ENCODE measurements at regions not wholly inside any gene's neighbourhood (a gene's known extent, or its start where the extent isn't known, plus 50 kb on each side); places are given as distances from the start of the nearest gene placed in this dataset.
"Not testable (repeated sequence)": the region's sequence is repeated elsewhere in the genome, so short reads cannot be mapped to it uniquely, and the experiment has no call there.

DNA sequence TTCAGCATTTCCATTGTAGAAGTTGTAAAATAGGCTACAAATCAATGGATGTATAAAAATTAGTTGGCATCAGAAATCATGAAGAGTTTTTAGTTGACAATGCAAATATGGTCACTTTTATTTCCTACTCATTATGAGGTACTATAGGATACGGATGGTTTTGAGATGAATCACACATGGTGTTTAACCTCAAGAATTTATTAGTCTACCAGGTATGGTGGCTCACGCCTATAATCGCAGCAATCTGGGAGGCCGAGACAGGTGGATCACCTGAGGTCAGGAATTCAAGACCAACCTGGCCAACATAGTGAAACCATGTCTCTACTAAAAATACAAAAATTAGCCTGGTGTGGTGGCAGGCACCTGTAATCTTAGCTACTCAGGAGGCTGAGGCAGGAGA, 1119.0 kb downstream of the NXPH1 start:
- DNase-seq: not testable (repeated sequence)

DNA sequence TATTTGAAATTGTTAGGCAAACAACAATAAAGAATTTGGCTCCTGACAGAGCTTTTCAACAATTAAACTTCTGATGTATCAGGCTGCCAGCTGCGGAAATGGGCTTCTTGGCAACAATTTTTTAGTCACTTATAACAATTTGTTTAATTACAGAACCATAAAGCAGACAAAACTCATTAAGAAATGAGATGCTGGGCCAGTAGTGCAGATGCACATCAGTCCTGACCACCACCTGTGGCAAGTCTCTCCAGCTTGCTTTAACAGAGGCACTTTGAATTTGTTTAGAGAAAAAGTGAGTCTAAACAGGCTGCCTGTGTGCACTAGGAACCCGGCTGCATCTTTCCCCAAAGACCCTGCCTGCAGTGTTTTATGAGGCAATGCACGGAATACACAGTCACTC, 1124.4 kb downstream of the NXPH1 start:
- DNase-seq: no peak

DNA sequence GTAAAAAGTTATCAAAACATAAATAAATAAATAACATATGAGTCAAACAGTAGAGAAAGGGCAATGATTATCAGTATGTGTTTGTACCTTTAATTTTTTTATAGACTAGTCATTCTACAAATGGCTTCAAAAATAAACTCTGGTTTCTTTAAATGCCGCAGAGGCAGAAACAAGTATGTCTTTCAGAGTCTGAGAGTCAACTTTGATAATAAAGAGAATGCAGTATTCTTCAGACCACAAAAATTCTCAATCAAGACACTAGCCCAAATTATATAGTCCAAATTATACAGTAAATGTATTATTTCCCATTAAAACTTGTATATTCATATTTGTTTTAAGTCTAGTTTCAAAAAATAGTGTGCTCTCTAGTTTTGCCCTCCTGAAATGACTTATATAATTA, 1142.3 kb downstream of the NXPH1 start:
- DNase-seq: no peak

DNA sequence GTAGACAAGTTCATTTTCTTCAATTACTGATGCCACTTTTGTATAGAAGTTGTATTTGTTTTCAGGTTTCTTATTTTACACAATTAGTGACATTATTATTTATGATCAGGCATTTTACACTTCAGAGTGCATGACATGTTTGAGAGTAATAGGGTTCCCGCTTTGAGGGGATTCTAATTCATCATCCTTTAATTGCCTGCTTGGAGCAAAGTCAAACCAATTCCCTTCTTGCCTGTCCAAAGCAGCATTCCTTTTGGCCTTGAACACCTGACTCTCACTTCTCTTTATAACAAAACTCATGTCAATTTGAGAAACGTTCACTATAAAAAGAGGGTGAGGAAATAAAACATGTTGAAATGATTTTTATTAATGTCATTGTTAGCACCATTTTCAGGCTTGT, 1149.4 kb downstream of the NXPH1 start:
- DNase-seq: no peak

DNA sequence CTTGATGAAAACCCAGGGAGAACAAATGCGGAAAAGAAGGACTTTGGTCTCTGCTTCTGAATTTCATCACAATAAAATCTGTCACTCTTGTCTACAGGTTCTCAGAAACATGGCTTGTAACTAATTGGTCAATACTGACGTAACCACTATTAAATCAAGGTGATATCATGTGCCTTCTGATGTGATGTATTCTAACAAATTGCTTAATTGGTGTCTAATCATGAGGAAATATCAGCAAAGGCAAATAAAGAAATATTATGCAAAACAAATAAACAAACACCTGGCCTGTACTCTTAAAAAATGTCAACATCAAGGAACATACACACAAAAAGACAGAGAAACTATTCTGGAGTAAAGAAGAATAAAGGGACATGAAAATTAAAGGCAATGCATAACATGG, 1165.0 kb downstream of the NXPH1 start:
- no peak for DNase-seq

DNA sequence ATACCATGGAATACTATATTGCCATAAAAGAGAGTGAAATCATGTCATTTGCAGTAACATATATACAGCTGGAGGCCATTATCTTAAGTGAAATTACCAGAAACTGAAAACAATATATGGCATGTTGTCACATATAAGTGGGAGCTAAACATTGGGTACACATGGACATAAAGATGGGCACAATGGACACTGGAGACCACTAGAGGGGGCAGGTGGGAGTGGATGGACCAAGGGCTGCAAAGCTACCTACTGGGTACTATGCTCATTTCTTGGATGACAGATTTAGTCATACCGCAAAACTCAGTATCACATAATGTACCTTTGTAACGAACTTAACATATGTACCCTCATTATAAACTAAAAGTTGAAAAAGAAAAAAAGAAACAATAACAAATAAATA, 1167.6 kb downstream of the NXPH1 start:
- DNase-seq: no peak

DNA sequence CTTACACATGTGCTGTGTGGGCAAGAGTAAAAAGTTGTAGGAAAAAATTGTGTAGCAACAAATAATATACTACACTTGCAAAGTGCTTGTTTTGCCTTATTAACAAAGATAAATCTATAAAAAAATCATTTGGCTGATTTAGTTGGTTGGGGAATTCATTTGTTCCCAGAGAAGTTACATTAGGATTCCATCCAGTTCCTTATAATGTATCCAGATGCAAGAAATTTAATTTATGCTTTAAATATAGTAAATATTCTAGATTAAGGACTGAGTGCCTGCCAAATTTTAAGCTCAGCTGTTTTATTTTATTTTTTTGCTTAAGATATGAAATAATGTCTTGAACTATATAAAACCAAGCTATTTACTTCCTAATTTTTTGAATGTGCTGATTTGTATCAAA, 1169.9 kb downstream of the NXPH1 start:
- DNase-seq: no peak

DNA sequence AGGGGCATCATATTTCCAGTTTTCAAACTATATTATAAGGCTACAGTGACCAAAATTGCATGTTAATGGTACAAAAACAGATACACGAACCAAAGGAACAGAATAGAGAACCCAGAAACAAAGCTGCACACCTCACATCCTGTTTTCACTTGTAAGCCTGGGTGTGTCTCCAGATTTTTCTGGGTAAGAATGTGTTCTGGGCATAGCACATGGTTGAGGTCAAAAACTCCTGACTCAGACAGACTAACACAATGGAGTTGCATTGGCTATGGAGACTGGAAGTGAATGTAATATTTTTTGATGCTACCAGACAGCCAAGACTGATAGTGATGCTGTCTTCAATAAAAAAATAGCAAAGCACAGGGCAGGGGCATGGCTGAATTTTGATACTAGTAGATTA, 1175.2 kb downstream of the NXPH1 start:
- DNase-seq: no peak

DNA sequence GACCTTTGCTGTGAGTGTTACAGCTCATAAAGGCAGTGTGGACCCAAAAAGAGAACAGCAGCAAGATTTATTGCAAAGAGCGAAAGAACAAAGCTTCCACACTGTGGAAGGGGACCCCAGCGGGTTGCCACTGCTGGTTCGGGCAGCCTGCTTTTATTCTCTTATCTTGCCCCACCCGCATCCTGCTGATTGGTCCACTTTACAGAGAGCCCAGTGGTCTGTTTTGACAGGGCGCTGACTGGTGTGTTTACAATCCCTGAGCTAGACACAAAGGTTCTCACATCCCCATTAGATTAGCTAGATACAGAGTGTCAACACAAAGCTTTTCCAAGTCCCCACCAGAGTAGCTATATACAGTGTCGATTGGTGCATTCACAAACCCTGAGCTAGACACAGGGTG, 1187.5 kb downstream of the NXPH1 start:
- DNase-seq: not testable (repeated sequence)

DNA sequence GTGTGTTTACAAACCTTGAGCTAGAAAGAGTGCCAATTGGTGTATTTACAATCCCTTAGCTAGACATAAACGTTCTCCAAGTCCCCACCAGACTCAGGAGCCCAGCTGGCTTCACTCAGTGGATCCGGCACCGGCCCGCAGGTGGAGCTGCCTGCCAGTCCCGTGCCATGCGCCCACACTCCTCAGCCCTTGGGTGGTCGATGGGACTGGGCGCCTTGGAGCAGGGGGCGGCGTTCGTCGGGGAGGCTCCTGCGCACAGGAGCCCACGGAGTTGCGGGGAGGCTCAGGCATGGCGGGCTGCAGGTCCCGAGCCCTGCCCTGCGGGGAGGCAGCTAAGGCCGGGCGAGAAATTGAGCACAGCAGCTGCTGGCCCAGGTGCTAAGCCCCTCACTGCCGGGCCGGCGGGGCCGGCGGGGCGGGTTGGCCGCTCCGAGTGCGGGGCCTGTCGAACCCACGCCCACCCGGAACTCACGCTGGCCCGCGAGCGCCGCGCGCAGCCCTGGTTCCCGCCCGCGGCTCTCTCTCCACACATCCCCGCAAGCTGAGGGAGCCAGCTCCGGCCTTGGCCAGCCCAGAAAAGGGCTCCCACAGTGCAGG, 1188.0 kb downstream of the NXPH1 start:
- not testable (repeated sequence) for DNase-seq

DNA sequence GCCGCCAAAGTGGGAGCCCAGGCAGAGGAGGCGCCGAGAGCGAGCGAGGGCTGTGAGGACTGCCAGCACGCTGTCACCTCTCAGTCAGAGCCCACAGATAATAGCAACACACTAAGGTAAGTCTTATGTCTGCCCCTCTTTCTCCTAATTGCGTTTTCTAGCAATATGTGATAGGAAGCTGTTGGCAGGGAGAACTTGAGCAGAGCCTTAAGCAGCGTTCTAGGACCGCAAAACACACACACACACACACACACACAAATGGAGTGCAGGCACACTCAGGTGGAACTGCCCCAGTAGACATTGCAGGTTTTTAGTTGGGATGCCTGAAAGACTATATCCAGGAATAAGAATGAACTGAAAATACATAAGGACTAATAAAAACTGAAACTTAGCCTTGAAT, 1188.5 kb downstream of the NXPH1 start:
- no peak for DNase-seq

DNA sequence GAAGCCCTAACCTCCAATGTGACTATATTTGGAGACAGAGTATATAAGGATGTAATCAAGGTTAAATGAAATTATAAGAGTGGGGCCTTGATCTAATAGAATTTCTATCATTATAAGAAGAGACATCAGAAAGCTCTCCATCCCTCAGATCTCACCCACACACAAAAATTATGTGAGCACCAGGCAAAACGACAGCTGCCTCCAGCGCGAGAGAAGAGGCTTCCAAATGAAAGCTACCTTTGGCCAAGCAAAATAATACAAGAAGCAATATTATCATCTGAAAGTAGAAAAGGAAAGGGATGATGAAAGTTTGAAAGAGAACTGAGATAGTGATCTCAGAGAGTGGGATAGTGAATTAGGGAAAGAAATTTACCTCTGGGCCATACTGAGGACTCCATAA, 1192.5 kb downstream of the NXPH1 start:
- DNase-seq: no peak

DNA sequence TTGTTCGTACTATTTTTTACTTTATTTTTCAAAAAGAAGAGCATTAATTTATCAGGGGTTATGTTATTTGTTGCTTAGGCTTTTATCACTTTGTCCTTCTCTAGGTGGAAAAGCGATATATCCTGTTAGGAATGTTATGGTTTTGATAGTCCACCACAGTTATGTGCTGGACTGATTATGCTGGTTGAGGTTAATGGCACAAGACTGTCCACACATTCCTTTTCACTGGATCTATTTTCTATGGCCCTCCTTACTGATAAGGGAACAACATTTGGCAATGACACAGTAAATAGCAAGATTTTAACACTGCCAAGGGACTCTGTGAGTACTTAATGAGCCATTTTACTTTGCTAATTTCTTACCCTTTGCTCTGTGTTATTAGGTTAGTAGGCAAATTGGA, 1212.3 kb downstream of the NXPH1 start:
- DNase-seq: no peak

DNA sequence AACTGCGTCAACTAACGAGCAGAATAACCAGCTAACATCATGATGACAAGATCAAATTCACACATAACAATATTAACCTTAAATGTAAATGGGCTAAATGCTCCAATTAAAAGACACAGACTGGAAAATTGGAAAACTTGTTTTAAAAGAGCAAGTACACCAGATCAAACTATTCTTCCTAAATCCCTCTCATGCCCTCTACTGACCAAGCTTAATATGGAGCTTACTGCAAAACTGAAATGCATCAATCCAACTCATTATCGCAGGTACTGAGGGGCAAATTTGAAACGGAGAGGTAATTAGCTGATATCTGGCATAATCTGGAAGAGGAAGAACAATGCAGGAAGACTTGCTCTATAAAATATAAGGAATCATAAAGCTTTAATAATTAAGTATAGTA, 1223.8 kb downstream of the NXPH1 start:
- no peak for DNase-seq

DNA sequence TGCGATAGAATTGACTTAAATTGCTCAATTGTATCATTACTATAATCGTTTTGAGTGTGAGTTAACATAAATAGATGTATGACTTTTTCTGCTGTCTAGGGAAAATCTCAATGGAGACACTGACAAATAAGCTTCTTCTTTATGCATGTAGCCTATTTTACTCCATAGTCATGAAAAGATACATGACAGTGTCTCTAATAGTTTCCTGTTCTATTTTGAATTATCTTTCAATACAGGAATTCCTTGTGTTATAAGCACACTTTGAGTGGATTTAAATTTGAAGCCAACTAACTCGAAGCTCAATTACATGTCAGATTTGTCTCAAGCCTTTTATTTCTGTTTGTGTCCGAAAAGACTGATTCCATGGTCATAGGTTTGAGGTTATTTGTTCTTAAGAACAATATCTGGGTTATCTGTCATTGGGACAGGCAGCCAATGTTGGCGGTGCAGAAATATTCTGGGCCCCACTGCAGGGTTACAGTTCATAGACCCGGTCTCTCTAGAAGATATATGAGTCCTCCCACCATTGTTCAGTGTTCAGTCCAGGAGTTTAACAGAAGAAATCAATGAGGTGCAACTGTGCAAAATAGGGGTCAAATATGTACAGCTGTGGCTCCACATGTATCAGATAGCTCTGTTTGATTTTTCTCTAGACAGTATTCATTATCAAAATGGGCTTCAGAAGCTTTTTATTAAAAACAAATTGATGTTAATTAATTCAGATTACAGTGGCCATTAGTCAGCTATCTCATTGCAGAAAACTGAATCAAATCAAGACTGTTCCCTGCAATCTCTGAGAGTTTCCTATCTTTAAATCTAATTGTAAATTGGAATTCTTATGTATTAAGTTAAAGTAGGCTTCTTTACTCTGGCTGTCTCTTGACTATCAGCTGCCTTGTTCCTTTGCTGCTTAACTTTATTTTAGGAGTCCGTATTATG, 1238.8 kb downstream of the NXPH1 start:
- no peak for DNase-seq

DNA sequence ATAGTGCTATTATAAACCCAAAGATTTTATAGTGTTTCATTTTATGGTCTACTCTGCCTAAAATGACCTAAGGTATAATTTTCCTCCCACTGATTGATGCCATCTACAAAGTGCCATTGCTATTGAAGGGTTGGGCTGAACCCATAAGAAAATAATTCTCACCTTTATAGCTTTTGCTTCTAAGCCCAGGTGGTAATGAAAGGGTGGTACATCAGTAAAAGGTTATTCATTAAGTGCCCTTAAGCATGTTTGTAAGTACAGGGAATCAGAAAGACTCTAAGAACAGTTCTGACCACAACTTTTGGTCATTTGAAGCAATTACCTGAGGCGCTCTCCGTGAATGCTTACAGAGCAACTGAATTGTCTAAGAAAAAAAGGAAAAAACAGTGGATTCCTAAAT, 1247.3 kb downstream of the NXPH1 start:
- DNase-seq: no peak

DNA sequence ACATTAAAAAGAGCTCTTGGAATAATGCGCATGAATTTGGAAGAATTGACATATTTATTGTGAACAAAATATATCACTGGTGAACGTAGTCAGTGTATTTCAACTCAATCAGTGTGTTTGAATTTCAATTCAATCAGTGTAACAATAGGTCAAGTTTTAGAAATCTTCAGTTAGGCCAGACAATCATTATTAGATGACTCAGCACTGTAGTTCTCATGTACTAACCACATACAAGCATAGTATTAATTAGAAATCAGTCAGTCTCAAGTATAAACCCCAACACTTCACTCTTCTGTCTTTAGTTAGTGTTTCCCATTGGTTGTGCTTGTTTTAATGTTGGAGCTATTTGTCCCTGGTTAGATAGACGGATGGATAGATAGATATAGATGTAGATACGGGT, 1247.9 kb downstream of the NXPH1 start:
- DNase-seq: no peak

DNA sequence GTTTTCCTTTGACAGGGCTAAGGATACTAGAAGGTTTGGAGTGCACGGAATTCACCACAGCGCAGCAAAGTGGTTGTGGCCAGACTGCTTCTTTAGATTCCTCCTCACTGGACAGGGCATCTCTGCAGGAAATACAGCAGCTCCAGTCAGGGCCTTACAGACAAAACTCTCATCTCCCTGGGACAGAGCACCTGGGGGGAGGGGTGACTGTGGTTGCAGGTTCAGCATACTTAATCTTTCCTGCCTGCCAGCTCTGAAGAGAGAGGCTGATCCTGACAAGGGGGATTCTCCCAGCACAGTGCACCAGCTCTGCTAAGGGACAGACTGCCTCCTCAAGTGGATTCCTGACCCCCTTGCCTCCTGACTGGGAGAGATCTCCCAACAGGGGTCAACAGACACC, 1257.9 kb downstream of the NXPH1 start:
- DNase-seq: no peak

DNA sequence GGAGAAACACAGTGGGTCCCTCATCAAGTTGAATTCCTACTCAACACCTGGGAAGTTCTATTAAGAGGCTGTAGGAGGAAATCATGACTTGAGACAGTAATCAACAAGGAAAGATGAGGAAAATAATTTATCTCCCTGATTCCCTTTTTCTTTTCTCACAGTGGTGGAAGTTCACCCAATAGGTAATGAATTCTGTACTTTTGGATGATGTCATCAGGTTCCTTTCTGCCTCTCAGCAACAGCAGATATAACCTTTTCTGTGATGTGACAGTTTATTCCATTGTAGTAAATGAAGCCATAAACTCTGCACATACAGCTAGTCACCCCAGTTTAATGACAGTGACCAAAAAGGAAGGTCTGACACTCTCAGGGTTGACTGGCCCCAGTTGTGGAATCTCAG, 1265.0 kb downstream of the NXPH1 start:
- DNase-seq: no peak

DNA sequence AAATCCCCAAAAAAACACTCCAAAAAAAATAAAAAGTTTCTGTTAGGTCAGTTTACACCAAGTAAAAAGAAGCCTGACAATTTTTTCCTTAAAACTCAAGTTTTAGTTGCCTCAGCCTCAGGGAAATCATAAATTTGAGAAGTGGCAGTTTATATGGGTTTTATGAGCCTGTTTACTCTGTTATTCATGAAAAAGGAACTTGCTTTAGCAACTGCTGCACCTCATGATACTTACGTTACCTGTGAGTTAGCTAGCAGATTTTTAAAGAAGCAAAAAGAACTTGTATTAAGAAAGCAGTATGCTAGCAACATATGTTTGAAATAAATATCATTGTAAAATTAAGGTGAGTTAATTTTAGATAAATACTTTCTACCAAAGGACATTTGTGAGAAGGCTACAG, 1264.5 kb upstream of the PHF14 start:
- no peak for DNase-seq

DNA sequence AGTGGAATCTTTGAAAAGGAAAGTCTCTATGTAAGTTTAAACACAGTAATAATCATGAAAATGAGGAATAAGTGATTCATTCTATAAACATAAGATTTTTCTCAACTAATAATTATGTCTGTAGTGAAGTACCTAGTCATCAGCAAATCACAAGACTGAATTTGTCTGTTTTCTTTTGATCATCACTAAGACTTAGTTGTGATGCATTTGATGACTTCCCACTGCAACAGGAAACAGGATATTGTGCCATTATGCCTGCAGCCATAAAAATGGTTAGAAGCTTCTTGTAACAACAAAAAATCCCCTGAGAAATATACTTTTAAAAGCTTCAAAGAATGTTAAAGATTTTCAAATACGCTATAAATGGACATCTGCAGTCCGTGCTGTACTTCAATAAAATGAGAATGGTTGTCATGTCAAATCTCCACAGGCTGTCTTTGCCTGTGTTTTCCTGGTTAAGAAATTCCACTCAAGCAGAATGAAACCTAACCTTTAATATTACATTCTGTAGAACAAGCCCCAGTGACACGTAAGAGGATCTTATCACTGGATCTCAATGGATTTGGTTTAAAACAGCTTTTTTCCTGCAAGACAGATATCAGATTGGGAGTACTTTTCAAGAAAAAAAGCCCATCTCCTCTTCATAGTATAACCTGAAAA, 1262.3 kb upstream of the PHF14 start:
- DNase-seq: no peak

DNA sequence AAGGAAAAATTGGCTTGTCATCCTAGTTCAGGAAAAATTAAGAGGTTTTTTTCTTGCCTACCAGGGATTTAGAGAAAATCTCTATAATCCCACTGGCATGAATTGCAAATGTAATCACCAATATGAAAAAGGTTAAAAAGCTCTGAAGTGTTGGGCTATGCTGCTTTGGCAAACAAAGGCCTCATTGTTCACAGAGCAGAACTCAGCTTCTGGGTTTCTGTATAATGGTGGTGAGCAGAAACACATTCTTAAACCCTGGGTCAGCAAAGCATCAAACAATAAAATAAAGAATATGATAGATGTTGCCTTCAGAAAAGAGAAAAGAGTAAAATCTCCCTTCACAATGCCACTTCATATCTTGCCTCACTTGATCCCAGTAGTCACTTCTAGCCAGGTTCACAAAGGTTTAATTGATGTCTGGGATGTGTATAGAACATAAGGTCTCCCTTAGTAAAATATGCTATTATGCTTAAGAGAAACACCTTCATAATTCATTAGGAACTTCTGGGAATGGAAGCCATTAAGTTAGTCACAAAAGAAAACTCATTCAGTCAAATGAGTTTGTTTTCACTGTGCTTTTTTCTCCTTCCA, 1255.5 kb upstream of the PHF14 start:
- no peak for DNase-seq

DNA sequence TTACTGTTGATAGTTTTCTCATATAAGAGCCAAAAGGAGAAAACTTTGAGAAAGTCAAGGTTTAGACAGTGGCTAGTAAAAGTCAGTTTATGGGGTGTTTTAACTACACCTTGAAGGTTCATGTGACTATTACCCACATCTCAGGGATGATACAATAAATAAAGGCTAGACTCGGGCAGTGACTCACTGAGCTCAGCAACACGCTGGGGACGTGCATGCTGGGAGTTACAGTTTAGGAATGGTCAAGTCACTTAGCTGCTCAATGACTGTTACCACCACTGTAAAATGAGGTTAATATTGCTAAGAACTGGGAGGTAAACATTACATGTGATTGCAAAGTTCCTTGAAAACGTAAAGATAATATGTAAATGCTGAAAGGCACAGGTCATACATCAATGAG, 1254.4 kb upstream of the PHF14 start:
- no peak for DNase-seq

DNA sequence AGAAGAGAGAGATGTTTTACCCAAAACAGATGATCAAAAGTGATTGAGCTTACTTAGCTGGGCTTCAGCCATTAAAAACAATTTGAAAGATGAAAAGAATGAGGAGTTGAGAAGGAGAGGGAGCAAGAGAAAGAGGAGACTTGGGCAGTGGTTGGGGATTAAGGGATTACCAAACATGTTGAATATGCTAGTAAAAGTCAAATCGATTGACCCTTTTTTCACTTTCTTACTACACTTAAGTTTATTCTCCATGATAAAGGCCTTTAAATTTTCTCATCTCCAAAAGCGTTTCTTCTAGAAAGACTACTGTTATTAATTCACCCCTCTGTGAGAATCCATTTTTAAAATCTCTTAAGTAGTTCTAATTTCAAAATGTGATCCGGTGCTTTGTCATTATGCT, 1254.0 kb upstream of the PHF14 start:
- DNase-seq: no peak
